HCT116 (cell line): ENCODE measurements at regions not wholly inside any gene's neighbourhood (a gene's known extent, or its start where the extent isn't known, plus 50 kb on each side); places are given as distances from the start of the nearest gene placed in this dataset.

Source experiments
- ATAC-seq: fragments of 200-7000 bp; cut with Tn5 transposase; 2 replicates; pipeline ENCODE4 v1.9.1; 2020; ENCODE audit warnings: mild to moderate bottlenecking, moderate library complexity
- BruUV-seq: library from RNA; stranded (reverse); fragments of 400-500 nt; replicated peaks from 2 replicates; lab custom pipeline; 2021; lab: Mats Ljungman, UMichigan
- CTCF ChIA-PET: fragments of 300-600 bp; sonication (Branson Sonifier 250); formaldehyde crosslinking; loops from one replicate; lab custom pipeline; 2021; ENCODE audit warnings: antibody characterized with exemption; lab: Charles Lee
- POLR2A ChIA-PET: fragments of 300-600, 350-600 bp; sonication (Branson Sonifier 250); formaldehyde crosslinking; loops from one replicate; lab custom pipeline; 2021; ENCODE audit warnings: antibody characterized with exemption; lab: Charles Lee
- RAD21 ChIA-PET, 2 experiments: fragments of 300-600 bp; sonication (Branson Sonifier 250); formaldehyde crosslinking; loops; one replicate each; lab custom pipeline; 2023; ENCODE audit warnings: low total read pairs in 2 of 2; ENCODE audit not compliant: uncharacterized antibody in 2 of 2, unreplicated experiment in 2 of 2, low non-redundant PET in 1 of 2; lab: Charles Lee
- DNase-seq: peaks from one replicate; pipeline ENCODE4 v3.0.0-alpha.2; 2010; ENCODE audit warnings: low read depth, low spot score
- H2AFZ ChIP-seq: fragments of 200-600 bp; shearing (Covaris generic), sonication (generic); 2 replicates; pipeline ENCODE4 v1.6.1; 2017; ENCODE audit warnings: low read depth, mixed run types, mixed read lengths, antibody characterized with exemption, low read length; ENCODE audit not compliant: poor library complexity, severe bottlenecking
- H3K27ac ChIP-seq: 2 replicates; pipeline ENCODE4 v1.5.1; 2012; ENCODE audit warnings: low read depth, low read length
- H3K27me3 ChIP-seq: fragments of 200-600 bp; sonication (generic); 2 replicates; pipeline ENCODE4 v1.6.1; 2016; ENCODE audit warnings: mixed run types, low read length, mixed read lengths; ENCODE audit not compliant: insufficient read depth
- H3K36me3 ChIP-seq, 2 experiments: fragments of 200-500 bp in 1 of 2; fragments of 200-600 bp in 1 of 2; sonication (Bioruptor generic) in 1 of 2; sonication (generic) in 1 of 2; 2 replicates each; pipeline versions ENCODE4 v1.5.1 to v1.6.1; 2014 to 2016; ENCODE audit warnings: low read length in 2 of 2, inconsistent platforms in 1 of 2, mixed read lengths in 1 of 2, mixed run types in 1 of 2; ENCODE audit not compliant: insufficient read depth in 2 of 2, control insufficient read depth in 1 of 2
- H3K4me1 ChIP-seq, 2 experiments: fragments of 200-600 bp in 1 of 2; sonication (generic) in 1 of 2; 2 replicates each; pipeline versions ENCODE4 v1.5.1 to v1.6.1; 2012 to 2017; ENCODE audit warnings: low read length in 2 of 2, inconsistent platforms in 1 of 2, mild to moderate bottlenecking in 1 of 2, mixed read lengths in 1 of 2, mixed run types in 1 of 2, moderate library complexity in 1 of 2; ENCODE audit not compliant: insufficient read depth in 2 of 2, control insufficient read depth in 1 of 2
- H3K4me2 ChIP-seq: fragments of 200-600 bp; sonication (generic); 2 replicates; pipeline ENCODE4 v1.6.1; 2017; ENCODE audit warnings: mixed run types, low read length, mixed read lengths
- H3K4me3 ChIP-seq, 2 experiments: fragments of 200-600 bp in 1 of 2; sonication (generic) in 1 of 2; replicated peaks in 1 of 2; 2 replicates each; pipeline ENCODE4 v1.5.1; 2011 to 2016; ENCODE audit warnings: low read length in 2 of 2, control low read depth in 1 of 2, low read depth in 1 of 2, mild to moderate bottlenecking in 1 of 2, mixed read lengths in 1 of 2, mixed run types in 1 of 2
- H3K79me2 ChIP-seq: fragments of 200-600 bp; sonication (generic); 2 replicates; pipeline ENCODE4 v1.6.1; 2017; ENCODE audit warnings: mild to moderate bottlenecking, mixed run types, low read length, moderate library complexity, mixed read lengths; ENCODE audit not compliant: insufficient read depth
- H3K9ac ChIP-seq: fragments of 200-600 bp; sonication (generic); 2 replicates; pipeline ENCODE4 v1.6.1; 2016; ENCODE audit warnings: low read length, mixed read lengths
- H3K9me2 ChIP-seq: fragments of 200-600 bp; sonication (generic), shearing (Covaris generic); 2 replicates; pipeline ENCODE4 v1.6.1; 2017; ENCODE audit warnings: mixed run types, mild to moderate bottlenecking, moderate library complexity; ENCODE audit not compliant: insufficient read depth
- H3K9me3 ChIP-seq, 2 experiments: fragments of 200-500 bp in 1 of 2; fragments of 200-600 bp in 1 of 2; sonication (Bioruptor generic) in 1 of 2; sonication (generic) in 1 of 2; 2 replicates each; pipeline ENCODE4 v1.6.1; 2014 to 2017; ENCODE audit warnings: low read length in 2 of 2, mixed read lengths in 2 of 2, inconsistent platforms in 1 of 2, low read depth in 1 of 2, mild to moderate bottlenecking in 1 of 2, mixed run types in 1 of 2, moderate library complexity in 1 of 2; ENCODE audit not compliant: control insufficient read depth in 1 of 2, insufficient read depth in 1 of 2
- H4K20me1 ChIP-seq: fragments of 200-600 bp; sonication (generic), shearing (Covaris generic); 2 replicates; pipeline ENCODE4 v1.6.1; 2017; ENCODE audit warnings: mixed run types, mild to moderate bottlenecking, moderate library complexity; ENCODE audit not compliant: insufficient read depth
- ATF3 ChIP-seq: IDR thresholded peaks from 2 replicates; pipeline ENCODE4 v1.6.1; 2012
- CBX3 ChIP-seq: IDR thresholded peaks from 2 replicates; pipeline ENCODE4 v1.6.1; 2012; ENCODE audit warnings: low read depth
- CEBPB ChIP-seq: IDR thresholded peaks from 2 replicates; pipeline ENCODE4 v1.6.1; 2012; ENCODE audit warnings: low read depth
- EGR1 ChIP-seq: IDR thresholded peaks from 2 replicates; pipeline ENCODE4 v1.6.1; 2012; ENCODE audit warnings: low read depth
- ELF1 ChIP-seq: IDR thresholded peaks from 2 replicates; pipeline ENCODE4 v1.6.1; 2012; ENCODE audit warnings: low read depth, borderline replicate concordance
- EZH2 ChIP-seq: fragments of 200-600 bp; sonication (generic); IDR thresholded peaks from 2 replicates; pipeline ENCODE4 v1.6.1; 2017; ENCODE audit warnings: antibody characterized with exemption, mixed run types
- EZH2phosphoT487 ChIP-seq: fragments of 200-600 bp; IDR thresholded peaks from 2 replicates; pipeline ENCODE4 v1.6.1; 2018; ENCODE audit warnings: antibody characterized with exemption, borderline replicate concordance
- FOSL1 ChIP-seq: IDR thresholded peaks from 2 replicates; pipeline ENCODE4 v1.6.1; 2012; ENCODE audit warnings: low read depth
- JUND ChIP-seq: IDR thresholded peaks from 2 replicates; pipeline ENCODE4 v1.6.1; 2012
- POLR2A ChIP-seq: IDR thresholded peaks from 2 replicates; pipeline ENCODE4 v1.7.0; 2011; ENCODE audit warnings: borderline replicate concordance; ENCODE audit not compliant: insufficient read depth, insufficient read length; ENCODE audit errors: extremely low read depth
- POLR2AphosphoS5 ChIP-seq: IDR thresholded peaks from 2 replicates; pipeline ENCODE4 v1.6.1; 2011; ENCODE audit warnings: mild to moderate bottlenecking, low read depth, low read length, moderate library complexity
- RAD21 ChIP-seq: IDR thresholded peaks from 2 replicates; pipeline ENCODE4 v1.6.1; 2012; ENCODE audit warnings: low read depth, mild to moderate bottlenecking
- REST ChIP-seq: IDR thresholded peaks from 2 replicates; pipeline ENCODE4 v1.6.1; 2012; ENCODE audit warnings: low read depth
- SP1 ChIP-seq: IDR thresholded peaks from 2 replicates; pipeline ENCODE4 v1.6.1; 2012; ENCODE audit warnings: low read depth
- SRF ChIP-seq: IDR thresholded peaks from 2 replicates; pipeline ENCODE4 v1.6.1; 2012; ENCODE audit warnings: low read depth
- YY1 ChIP-seq: IDR thresholded peaks from 2 replicates; pipeline ENCODE4 v1.6.1; 2011; ENCODE audit warnings: low read length, low read depth, moderate library complexity, mild to moderate bottlenecking; ENCODE audit not compliant: insufficient replicate concordance; ENCODE audit errors: extremely low read depth
- ZFX ChIP-seq: fragments of 450-650 bp; IDR thresholded peaks from 2 replicates; pipeline ENCODE4 v1.6.1; 2017
- ZNF274 ChIP-seq: fragments of 200-500 bp; sonication (Bioruptor generic); IDR thresholded peaks from 2 replicates; pipeline ENCODE4 v1.6.1; 2014; ENCODE audit warnings: mild to moderate bottlenecking, low read depth, low read length, inconsistent platforms
- intact Hi-C: fragments of 100-400 bp; cut with micrococcal nuclease; formaldehyde crosslinking; loops from 2 replicates; pipeline ENCODE4 v1.10.0; 2022
- TF ChIP-seq, protein P1 (sequence below), 3 experiments: fragments of 200-600 bp in 1 of 3; sonication (generic) in 1 of 3; IDR thresholded peaks in 2 of 3; conservative IDR thresholded peaks in 1 of 3; 2 replicates each; pipeline ENCODE4 v1.5.1; 2012 to 2017; ENCODE audit warnings: low read depth in 2 of 3, low read length in 2 of 3, antibody characterized with exemption in 1 of 3, borderline replicate concordance in 1 of 3, control low read depth in 1 of 3, mild to moderate bottlenecking in 1 of 3, mixed read lengths in 1 of 3, mixed run types in 1 of 3, moderate library complexity in 1 of 3; ENCODE audit not compliant: insufficient read depth in 1 of 3
- TF ChIP-seq, protein P2 (sequence below): IDR thresholded peaks from 2 replicates; pipeline ENCODE4 v1.6.1; 2011; ENCODE audit warnings: mild to moderate bottlenecking, low read length, moderate library complexity; ENCODE audit not compliant: insufficient replicate concordance; ENCODE audit errors: extremely low read depth

DNA sequence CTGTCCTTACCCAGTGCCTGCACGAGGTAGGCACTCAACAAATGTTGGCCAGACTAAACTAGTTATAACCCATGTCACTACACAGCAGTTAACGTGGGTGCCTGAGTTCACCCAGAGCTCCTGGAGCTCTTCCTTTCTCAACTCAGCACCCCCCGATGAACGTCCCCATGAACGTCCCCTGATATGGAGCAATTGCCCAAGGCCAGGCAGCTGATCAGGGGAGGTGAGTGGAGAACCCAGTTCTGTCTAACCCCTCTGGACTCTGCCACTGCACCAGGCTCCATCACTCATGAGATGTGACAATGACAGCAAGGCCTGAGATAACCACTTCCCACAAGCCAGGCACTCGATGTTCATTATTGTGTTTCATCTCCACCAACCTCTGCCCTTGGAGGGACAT is 199.0 kb downstream of the BCL11B start (continued):
- TF ChIP-seq POLR2AphosphoS5 (no peak), YY1 (no peak), CEBPB (no peak), ZFX (no peak), SP1 (no peak)

GRCh38 chr14:99073431-99073830 is 198.6 kb downstream of the BCL11B start:
- ATAC-seq (no peak), DNase-seq (no peak)
- no peaks in the 10 kb centered on the region for H3K9me3 ChIP-seq
- no peak overlapping the region for H2AFZ ChIP-seq
- H3K27me3 ChIP-seq, result peaks cover 15% of the 10 kb centered on the region
- H3K36me3 ChIP-seq, result no peaks in the 10 kb centered on the region
- H4K20me1 ChIP-seq, result no peaks in the 10 kb centered on the region
- CTCF ChIA-PET, result interaction anchor here (0.7 kb wide), 1 partner anchor 8 kb away, joined by 3 read pairs; no protein-coding TSS in a partner anchor
- RAD21 ChIA-PET, result no interaction called here
- no peaks in the 10 kb centered on the region for H3K9me2 ChIP-seq
- no peak overlapping the region for H3K9ac ChIP-seq
- no peak overlapping the region for H3K27ac ChIP-seq
- no TSS peak for BruUV-seq
- no peaks in the 10 kb centered on the region for H3K4me1 ChIP-seq
- no peaks in the 10 kb centered on the region for H3K79me2 ChIP-seq
- no peak overlapping the region for H3K4me2 ChIP-seq
- no peak overlapping the region for H3K4me3 ChIP-seq
- intact Hi-C loops, result no loop called here
- POLR2A ChIA-PET, result no interaction called here
- no peak for TF ChIP-seq SRF
- no peak for TF ChIP-seq CEBPB
- TF ChIP-seq, protein P1, sequence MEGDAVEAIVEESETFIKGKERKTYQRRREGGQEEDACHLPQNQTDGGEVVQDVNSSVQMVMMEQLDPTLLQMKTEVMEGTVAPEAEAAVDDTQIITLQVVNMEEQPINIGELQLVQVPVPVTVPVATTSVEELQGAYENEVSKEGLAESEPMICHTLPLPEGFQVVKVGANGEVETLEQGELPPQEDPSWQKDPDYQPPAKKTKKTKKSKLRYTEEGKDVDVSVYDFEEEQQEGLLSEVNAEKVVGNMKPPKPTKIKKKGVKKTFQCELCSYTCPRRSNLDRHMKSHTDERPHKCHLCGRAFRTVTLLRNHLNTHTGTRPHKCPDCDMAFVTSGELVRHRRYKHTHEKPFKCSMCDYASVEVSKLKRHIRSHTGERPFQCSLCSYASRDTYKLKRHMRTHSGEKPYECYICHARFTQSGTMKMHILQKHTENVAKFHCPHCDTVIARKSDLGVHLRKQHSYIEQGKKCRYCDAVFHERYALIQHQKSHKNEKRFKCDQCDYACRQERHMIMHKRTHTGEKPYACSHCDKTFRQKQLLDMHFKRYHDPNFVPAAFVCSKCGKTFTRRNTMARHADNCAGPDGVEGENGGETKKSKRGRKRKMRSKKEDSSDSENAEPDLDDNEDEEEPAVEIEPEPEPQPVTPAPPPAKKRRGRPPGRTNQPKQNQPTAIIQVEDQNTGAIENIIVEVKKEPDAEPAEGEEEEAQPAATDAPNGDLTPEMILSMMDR (IDR thresholded peaks at IDR 0.05 in 2 of 3, conservative IDR thresholded peaks at IDR 0.05 in 1 of 3; ENCODE audit: borderline replicate concordance in 1 of 3, insufficient read depth in 1 of 3, low read depth in 2 of 3, low read length in 2 of 3), result no peak
- no peak for TF ChIP-seq ZFX
- TF ChIP-seq JUND, result no peak
- TF ChIP-seq POLR2A, result no peak
- TF ChIP-seq, protein P2, sequence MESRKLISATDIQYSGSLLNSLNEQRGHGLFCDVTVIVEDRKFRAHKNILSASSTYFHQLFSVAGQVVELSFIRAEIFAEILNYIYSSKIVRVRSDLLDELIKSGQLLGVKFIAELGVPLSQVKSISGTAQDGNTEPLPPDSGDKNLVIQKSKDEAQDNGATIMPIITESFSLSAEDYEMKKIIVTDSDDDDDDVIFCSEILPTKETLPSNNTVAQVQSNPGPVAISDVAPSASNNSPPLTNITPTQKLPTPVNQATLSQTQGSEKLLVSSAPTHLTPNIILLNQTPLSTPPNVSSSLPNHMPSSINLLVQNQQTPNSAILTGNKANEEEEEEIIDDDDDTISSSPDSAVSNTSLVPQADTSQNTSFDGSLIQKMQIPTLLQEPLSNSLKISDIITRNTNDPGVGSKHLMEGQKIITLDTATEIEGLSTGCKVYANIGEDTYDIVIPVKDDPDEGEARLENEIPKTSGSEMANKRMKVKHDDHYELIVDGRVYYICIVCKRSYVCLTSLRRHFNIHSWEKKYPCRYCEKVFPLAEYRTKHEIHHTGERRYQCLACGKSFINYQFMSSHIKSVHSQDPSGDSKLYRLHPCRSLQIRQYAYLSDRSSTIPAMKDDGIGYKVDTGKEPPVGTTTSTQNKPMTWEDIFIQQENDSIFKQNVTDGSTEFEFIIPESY, result no peak
- TF ChIP-seq EZH2phosphoT487, result no peak
- TF ChIP-seq EGR1, result no peak
- TF ChIP-seq POLR2AphosphoS5, result no peak
- TF ChIP-seq CBX3, result no peak
- no peak for TF ChIP-seq EZH2
- TF ChIP-seq FOSL1, result no peak
- no peak for TF ChIP-seq ATF3
- no peak for TF ChIP-seq ZNF274
- no peak for TF ChIP-seq ELF1
- TF ChIP-seq RAD21, result no peak
- no peak for TF ChIP-seq YY1
- no peak for TF ChIP-seq REST
